CD4-positive, alpha-beta memory T cell (primary cell): ENCODE measurements at regions not wholly inside any gene's neighbourhood (a gene's known extent, or its start where the extent isn't known, plus 50 kb on each side); places are given as distances from the start of the nearest gene placed in this dataset.
A peak's percentile ranks its signal among the peaks of the same experiment; 100 is the strongest.

ENCODE experiments used
- CTCF ChIA-PET: fragments of 350-600 bp; sonication (Branson Sonifier 250); formaldehyde crosslinking; loops from one replicate; lab custom pipeline; 2021; ENCODE audit warnings: inconsistent platforms; ENCODE audit not compliant: partially characterized antibody; lab: Charles Lee
- POLR2A ChIA-PET: fragments of 350-600 bp; sonication (Branson Sonifier 250); formaldehyde crosslinking; loops from one replicate; lab custom pipeline; 2021; ENCODE audit not compliant: partially characterized antibody; lab: Charles Lee
- DNase-seq, 5 donors: peaks; one replicate each; pipeline versions ENCODE4 v3.0.0 to v3.0.0-alpha.2; 2020 to 2022; ENCODE audit warnings: mixed read lengths in 1 of 5
- H3K27ac ChIP-seq: one replicate; pipeline ENCODE4 v1.7.0; 2013; ENCODE audit warnings: low read depth, low read length
- H3K27me3 ChIP-seq: 2 replicates; pipeline ENCODE4 v1.7.0; 2013; ENCODE audit warnings: mild to moderate bottlenecking, low read length, moderate library complexity; ENCODE audit not compliant: insufficient read depth
- H3K36me3 ChIP-seq: 2 replicates; pipeline ENCODE4 v1.7.0; 2013; ENCODE audit warnings: mild to moderate bottlenecking, low read length, moderate library complexity; ENCODE audit not compliant: insufficient read depth
- H3K4me1 ChIP-seq: 2 replicates; pipeline ENCODE4 v1.7.0; 2013; ENCODE audit warnings: mild to moderate bottlenecking, low read length, moderate library complexity; ENCODE audit not compliant: insufficient read depth
- H3K4me3 ChIP-seq, 2 donors: one replicate each; pipeline ENCODE4 v1.7.0; 2013; ENCODE audit warnings: low read length in 2 of 2, mild to moderate bottlenecking in 1 of 2
- H3K9me3 ChIP-seq, 2 donors: one replicate each; pipeline ENCODE4 v1.7.0; 2013; ENCODE audit warnings: low read length in 2 of 2, control low read depth in 1 of 2; ENCODE audit not compliant: control insufficient read depth in 1 of 2
- H3K27ac Mint-ChIP-seq, 7 donors: one replicate each; pipeline ENCODE4 v1.8.0; 2020 to 2021; ENCODE audit warnings: mixed read lengths in 7 of 7, mild to moderate bottlenecking in 6 of 7, inconsistent platforms in 3 of 7, moderate library complexity in 3 of 7
- H3K27me3 Mint-ChIP-seq, 2 donors: one replicate each; pipeline ENCODE4 v1.8.0; 2020 to 2021; ENCODE audit warnings: mixed read lengths in 2 of 2
- H3K36me3 Mint-ChIP-seq, 2 donors: one replicate each; pipeline ENCODE4 v1.8.0; 2020 to 2021; ENCODE audit warnings: mixed read lengths in 2 of 2, inconsistent platforms in 1 of 2, mild to moderate bottlenecking in 1 of 2
- H3K4me1 Mint-ChIP-seq, 4 donors: one replicate each; pipeline ENCODE4 v1.8.0; 2020 to 2021; ENCODE audit warnings: mixed read lengths in 4 of 4, mild to moderate bottlenecking in 1 of 4
- H3K4me3 Mint-ChIP-seq, 8 donors: one replicate each; pipeline ENCODE4 v1.8.0; 2020 to 2021; ENCODE audit warnings: mixed read lengths in 8 of 8, mild to moderate bottlenecking in 7 of 8, moderate library complexity in 6 of 8, inconsistent platforms in 3 of 8
- H3K9me3 Mint-ChIP-seq, 8 donors: one replicate each; pipeline ENCODE4 v1.8.0; 2020 to 2021; ENCODE audit warnings: mixed read lengths in 8 of 8, mild to moderate bottlenecking in 5 of 8, inconsistent platforms in 3 of 8, moderate library complexity in 1 of 8
- intact Hi-C: fragments of 100-400 bp; cut with micrococcal nuclease; formaldehyde crosslinking; loops from one replicate; pipeline ENCODE4 v1.15.1; 2023

DNA sequence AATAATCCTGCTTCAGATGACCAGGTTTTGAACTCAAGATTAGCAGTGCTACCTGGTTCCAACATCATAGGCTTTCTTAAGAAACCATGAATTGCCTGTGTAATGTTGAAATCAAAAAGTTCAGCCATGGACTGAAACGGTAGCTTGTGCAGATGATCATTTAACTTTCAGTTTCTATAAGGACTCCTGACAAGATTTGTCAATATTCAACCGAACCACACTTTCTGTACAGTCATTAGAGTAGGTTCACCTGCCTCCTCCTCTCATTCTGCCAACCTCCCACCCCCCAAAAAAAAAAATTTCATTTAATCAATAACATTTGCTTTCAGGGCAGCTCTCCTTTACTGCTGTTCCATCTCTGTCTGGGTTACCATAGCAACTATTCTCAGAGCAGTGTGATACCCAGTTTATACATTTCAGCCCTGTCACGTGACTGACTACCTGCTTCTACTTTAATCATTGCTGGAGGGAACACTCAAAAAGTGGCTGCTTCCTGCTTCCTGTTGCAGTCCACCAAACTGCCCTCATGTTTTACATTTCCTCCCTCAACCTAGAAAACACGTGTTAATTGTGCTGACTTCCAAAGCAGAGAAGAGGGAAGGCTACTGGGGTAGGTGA is 275.5 kb downstream of the SS18 start:
- peak overlapping the region in 3 of 7 donors; percentile 7 to 78 (median 32) for H3K27ac Mint-ChIP-seq
- POLR2A ChIA-PET, result no interaction called here

DNA sequence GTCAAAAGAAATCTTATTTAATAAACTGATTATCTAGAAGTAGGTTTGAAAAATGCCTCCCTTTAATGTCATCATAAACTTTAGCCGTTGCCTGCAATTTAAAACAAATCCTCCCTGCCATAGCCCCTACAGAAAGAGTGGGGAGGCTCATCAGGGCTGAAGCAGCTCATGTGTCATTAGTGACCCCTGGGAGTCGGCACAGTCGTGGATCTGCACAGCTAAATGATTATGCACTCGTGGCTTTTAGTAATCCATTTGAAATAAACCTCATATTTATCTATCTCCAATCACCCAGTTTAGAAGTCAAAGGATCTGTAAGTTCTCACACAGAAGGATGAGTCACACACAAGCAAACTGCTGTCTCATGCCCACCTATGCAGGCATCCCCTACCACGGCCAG is 277.3 kb downstream of the SS18 start:
- no peak for DNase-seq
- ChIA-PET CTCF (no interaction called here), POLR2A (no interaction called here)
- Histone ChIP-seq H3K4me3 (no peak overlapping the region), H3K27me3 (no peaks in the 10 kb centered on the region), H3K9me3 (no peaks in the 10 kb centered on the region), H3K36me3 (no peaks in the 10 kb centered on the region), H3K4me1 (peaks cover 4% of the 10 kb centered on the region), H3K27ac (no peak overlapping the region)
- no peak overlapping the region for H3K4me3 Mint-ChIP-seq
- peaks cover 0 to 3% (median 0%) of the 10 kb centered on the region in 8 donors for H3K9me3 Mint-ChIP-seq
- no peaks in the 10 kb centered on the region for H3K27me3 Mint-ChIP-seq
- intact Hi-C loops, result no loop called here
- no peak overlapping the region for H3K27ac Mint-ChIP-seq
- H3K4me1 Mint-ChIP-seq, result peaks cover 7 to 15% (median 12%) of the 10 kb centered on the region in 4 donors
- H3K36me3 Mint-ChIP-seq, result no peaks in the 10 kb centered on the region

More for the DNA sequence above, 275.5 kb downstream of the SS18 start:
- Histone ChIP-seq H3K27ac (no peak overlapping the region), H3K4me1 (peaks cover 4% of the 10 kb centered on the region), H3K9me3 (no peaks in the 10 kb centered on the region), H3K36me3 (no peaks in the 10 kb centered on the region), H3K4me3 (no peak overlapping the region), H3K27me3 (no peaks in the 10 kb centered on the region)
- Mint-ChIP-seq H3K9me3 (no peaks in the 10 kb centered on the region), H3K36me3 (no peaks in the 10 kb centered on the region), H3K4me3 (peak overlapping the region in 3 of 8 donors; percentile 9 to 29 (median 22)), H3K4me1 (peaks cover 7 to 15% (median 12%) of the 10 kb centered on the region in 4 donors), H3K27me3 (no peaks in the 10 kb centered on the region)
- CTCF ChIA-PET, result no interaction called here
- intact Hi-C loops, result no loop called here
- peak in 1 of 5 donors; percentile 3 for DNase-seq

DNA sequence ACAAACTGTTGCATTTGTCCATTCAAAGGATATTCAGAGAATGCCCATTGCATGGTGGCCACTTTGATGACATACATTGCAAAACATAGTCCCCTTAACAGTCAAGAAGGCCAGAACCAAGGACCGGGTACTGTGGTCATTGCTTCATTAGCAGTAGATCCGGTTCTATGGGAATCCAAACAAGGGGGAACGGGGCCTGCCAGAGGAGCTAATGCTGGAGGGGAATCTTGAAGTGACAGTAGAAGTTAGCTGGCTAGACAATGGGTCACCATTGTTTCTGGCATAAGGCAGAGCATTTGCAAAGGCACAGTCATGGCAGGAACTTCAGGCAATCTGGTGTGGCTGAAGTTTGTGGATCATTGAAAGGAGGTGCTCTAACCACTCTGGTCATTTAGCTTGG is 279.7 kb downstream of the SS18 start:
- Mint-ChIP-seq H3K27ac (no peak overlapping the region), H3K36me3 (no peaks in the 10 kb centered on the region), H3K27me3 (no peaks in the 10 kb centered on the region), H3K4me1 (peaks cover 7 to 15% (median 12%) of the 10 kb centered on the region in 4 donors), H3K9me3 (peaks cover 0 to 3% (median 0%) of the 10 kb centered on the region in 8 donors), H3K4me3 (no peak overlapping the region)
- ChIA-PET POLR2A (no interaction called here), CTCF (no interaction called here)
- Histone ChIP-seq H3K4me3 (no peak overlapping the region), H3K27ac (no peak overlapping the region), H3K4me1 (peaks cover 4% of the 10 kb centered on the region), H3K36me3 (no peaks in the 10 kb centered on the region), H3K27me3 (no peaks in the 10 kb centered on the region), H3K9me3 (no peaks in the 10 kb centered on the region)
- DNase-seq, result no peak
- intact Hi-C loops, result no loop called here

DNA sequence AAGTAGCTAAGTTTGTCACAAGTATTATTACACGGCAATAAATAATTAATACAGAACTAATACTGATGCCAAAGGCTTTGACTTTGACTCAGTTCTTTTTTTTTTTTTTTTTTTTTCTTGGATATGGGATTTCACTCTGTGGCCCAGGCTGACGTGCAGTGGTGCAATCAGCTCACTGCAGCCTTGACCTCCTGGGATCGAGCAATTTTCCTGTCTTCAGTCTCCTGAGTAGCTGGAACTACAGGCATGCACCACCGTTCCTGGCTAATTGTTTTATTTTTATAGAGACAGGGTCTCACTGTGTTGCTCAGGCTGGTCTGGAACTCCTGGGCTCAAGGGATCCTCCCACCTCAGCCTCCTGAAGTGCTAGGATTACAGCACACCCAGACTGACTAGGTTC is 284.5 kb downstream of the SS18 start:
- Histone ChIP-seq H3K9me3 (no peaks in the 10 kb centered on the region), H3K36me3 (no peaks in the 10 kb centered on the region), H3K27me3 (no peaks in the 10 kb centered on the region), H3K4me1 (no peaks in the 10 kb centered on the region), H3K27ac (no peak overlapping the region), H3K4me3 (no peak overlapping the region)
- POLR2A ChIA-PET, result no interaction called here
- H3K9me3 Mint-ChIP-seq, result peaks cover 0 to 6% (median 0%) of the 10 kb centered on the region in 8 donors
- H3K4me3 Mint-ChIP-seq, result no peak overlapping the region
- CTCF ChIA-PET, result no interaction called here
- peaks cover 0 to 3% of the 10 kb centered on the region in 2 donors for H3K27me3 Mint-ChIP-seq
- H3K36me3 Mint-ChIP-seq, result no peaks in the 10 kb centered on the region
- no peak for DNase-seq
- H3K27ac Mint-ChIP-seq, result no peak overlapping the region
- no peaks in the 10 kb centered on the region for H3K4me1 Mint-ChIP-seq
- intact Hi-C loops, result no loop called here

DNA sequence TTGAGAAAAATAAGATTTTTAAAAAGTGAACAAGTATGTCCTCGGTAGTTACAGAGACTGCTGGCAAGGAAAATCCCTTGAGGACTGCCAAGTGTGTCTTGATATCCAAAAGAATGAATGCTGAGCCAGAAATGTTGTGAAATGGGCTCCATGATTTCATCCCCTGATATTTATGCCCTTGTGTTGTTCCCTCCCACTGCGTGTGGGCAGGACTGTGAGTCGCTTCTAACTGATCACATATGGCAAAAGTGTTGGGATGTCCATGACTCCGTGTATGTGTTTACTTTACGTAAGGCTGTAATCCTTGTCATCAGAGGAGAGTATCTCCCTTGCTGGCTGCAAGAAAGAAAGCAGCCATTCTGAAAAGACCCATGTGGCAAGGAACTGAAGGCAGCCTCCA is 285.1 kb downstream of the SS18 start:
- Mint-ChIP-seq H3K27me3 (peaks cover 0 to 6% of the 10 kb centered on the region in 2 donors), H3K9me3 (peaks cover 0 to 6% (median 0%) of the 10 kb centered on the region in 8 donors), H3K4me3 (no peak overlapping the region), H3K27ac (no peak overlapping the region), H3K36me3 (no peaks in the 10 kb centered on the region), H3K4me1 (no peaks in the 10 kb centered on the region)
- Histone ChIP-seq H3K4me1 (no peaks in the 10 kb centered on the region), H3K9me3 (no peaks in the 10 kb centered on the region), H3K36me3 (no peaks in the 10 kb centered on the region), H3K27ac (no peak overlapping the region), H3K27me3 (no peaks in the 10 kb centered on the region), H3K4me3 (no peak overlapping the region)
- POLR2A ChIA-PET, result no interaction called here
- no peak for DNase-seq
- CTCF ChIA-PET, result no interaction called here
- intact Hi-C loops, result no loop called here

DNA sequence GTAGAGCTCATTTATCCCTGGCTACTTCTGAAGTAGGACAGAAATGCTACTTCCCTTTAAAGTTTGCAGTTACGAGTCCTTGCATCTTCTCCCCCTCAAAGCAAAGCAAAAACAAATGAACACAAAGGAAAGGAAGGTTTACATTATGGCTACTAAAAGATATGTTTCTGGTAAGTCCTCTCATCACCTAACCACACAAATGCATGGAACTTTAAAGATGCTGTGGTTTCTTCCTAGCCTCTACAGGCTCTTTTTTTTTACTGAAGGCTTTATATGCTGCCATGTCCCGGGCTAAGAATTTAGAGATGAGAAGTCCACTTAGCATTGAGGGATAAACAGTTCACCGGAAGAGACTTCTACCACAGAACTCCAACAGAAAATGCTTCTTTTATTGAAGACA is 291.2 kb downstream of the SS18 start:
- Mint-ChIP-seq H3K36me3 (no peaks in the 10 kb centered on the region), H3K4me3 (no peak overlapping the region), H3K9me3 (peaks cover 0 to 6% (median 0%) of the 10 kb centered on the region in 8 donors), H3K27me3 (peaks cover 0 to 6% of the 10 kb centered on the region in 2 donors), H3K27ac (no peak overlapping the region), H3K4me1 (no peaks in the 10 kb centered on the region)
- no peaks in the 10 kb centered on the region for H3K9me3 ChIP-seq
- ChIA-PET CTCF (no interaction called here), POLR2A (no interaction called here)
- no peaks in the 10 kb centered on the region for H3K4me1 ChIP-seq
- no peak for DNase-seq
- no peak overlapping the region for H3K27ac ChIP-seq
- H3K27me3 ChIP-seq, result no peaks in the 10 kb centered on the region
- no peak overlapping the region for H3K4me3 ChIP-seq
- intact Hi-C loops, result no loop called here
- H3K36me3 ChIP-seq, result no peaks in the 10 kb centered on the region

DNA sequence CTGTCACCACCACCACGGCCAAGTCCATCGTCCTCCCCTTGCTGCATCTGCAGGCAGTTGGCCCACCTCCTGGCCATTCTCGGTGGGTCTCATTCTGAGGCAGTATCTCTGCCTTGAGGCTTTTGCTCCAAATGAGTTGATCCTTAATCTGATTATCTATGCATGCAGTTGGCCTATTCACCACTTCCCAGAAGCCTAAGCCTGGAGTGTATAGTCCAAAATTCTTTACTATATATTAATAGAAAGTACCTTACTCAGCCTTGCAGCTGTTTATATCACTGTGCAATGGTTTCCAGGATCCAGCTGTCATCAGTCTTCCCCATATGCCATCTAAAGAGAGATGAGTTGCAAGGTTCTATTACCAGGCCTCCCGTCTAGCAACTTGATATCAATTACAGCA is 292.4 kb downstream of the SS18 start:
- no peak overlapping the region for H3K4me3 ChIP-seq
- peaks cover 0 to 6% of the 10 kb centered on the region in 2 donors for H3K27me3 Mint-ChIP-seq
- intact Hi-C loops, result no loop called here
- no peaks in the 10 kb centered on the region for H3K36me3 Mint-ChIP-seq
- ChIA-PET POLR2A (no interaction called here), CTCF (no interaction called here)
- H3K27me3 ChIP-seq, result no peaks in the 10 kb centered on the region
- peaks cover 0 to 6% (median 0%) of the 10 kb centered on the region in 8 donors for H3K9me3 Mint-ChIP-seq
- no peak overlapping the region for H3K27ac ChIP-seq
- no peaks in the 10 kb centered on the region for H3K4me1 Mint-ChIP-seq
- no peak for DNase-seq
- H3K9me3 ChIP-seq, result no peaks in the 10 kb centered on the region
- no peak overlapping the region for H3K4me3 Mint-ChIP-seq
- H3K4me1 ChIP-seq, result no peaks in the 10 kb centered on the region
- H3K27ac Mint-ChIP-seq, result peak overlapping the region in 1 of 7 donors; percentile 76
- no peaks in the 10 kb centered on the region for H3K36me3 ChIP-seq
